GM19463 (cell line): ENCODE measurements at regions not wholly inside any gene's neighbourhood (a gene's known extent, or its start where the extent isn't known, plus 50 kb on each side); places are given as distances from the start of the nearest gene placed in this dataset.

Source experiments
- ATAC-seq: cut with Tn5 transposase; IDR thresholded peaks from one replicate; pipeline ENCODE4 v1.9.1; 2021; ENCODE audit warnings: mild to moderate bottlenecking, moderate library complexity; ENCODE audit not compliant: unreplicated experiment

GRCh38 chr12:127078577-127079350 lies 1188.2 kb upstream of the TMEM132C start:
- ATAC-seq = no peak

- ATAC-seq = no peak
Measured at GRCh38 chr12:127079636-127080035, 1187.3 kb upstream of the TMEM132C start.

- no peak for ATAC-seq
Measured at GRCh38 chr12:127081058-127081457, 1185.9 kb upstream of the TMEM132C start.

GRCh38 chr12:127083008-127083949 lies 1183.7 kb upstream of the TMEM132C start:
- ATAC-seq = peak; percentile 98

GRCh38 chr12:127101076-127101475 lies 1165.9 kb upstream of the TMEM132C start:
- ATAC-seq = no peak

- ATAC-seq = no peak
Measured at GRCh38 chr12:127106041-127106440, 1160.9 kb upstream of the TMEM132C start.

GRCh38 chr12:127106697-127107096 lies 1160.3 kb upstream of the TMEM132C start:
- no peak for ATAC-seq

- ATAC-seq = peak; percentile 52
Measured at GRCh38 chr12:127107744-127108143, 1159.2 kb upstream of the TMEM132C start.

GRCh38 chr12:127108360-127109215 lies 1158.4 kb upstream of the TMEM132C start:
- ATAC-seq = peak; percentile 84

- ATAC-seq = no peak
Measured at GRCh38 chr12:127113945-127114344, 1153.0 kb upstream of the TMEM132C start.

- ATAC-seq = peak; percentile 55
Measured at GRCh38 chr12:127115468-127116035, 1151.4 kb upstream of the TMEM132C start.

GRCh38 chr12:127118251-127118650 lies 1148.7 kb upstream of the TMEM132C start:
- ATAC-seq = no peak

GRCh38 chr12:127119600-127120140 lies 1147.3 kb upstream of the TMEM132C start:
- ATAC-seq = no peak

GRCh38 chr12:127120851-127121250 lies 1146.1 kb upstream of the TMEM132C start:
- ATAC-seq = no peak

- ATAC-seq = no peak
Measured at GRCh38 chr12:127121494-127122084, 1145.4 kb upstream of the TMEM132C start.

- ATAC-seq = peak; percentile 85
Measured at GRCh38 chr12:127125607-127126259, 1141.2 kb upstream of the TMEM132C start.

GRCh38 chr12:127126260-127126628 lies 1140.7 kb upstream of the TMEM132C start:
- ATAC-seq = peak; percentile 21

GRCh38 chr12:127127897-127128296 lies 1139.1 kb upstream of the TMEM132C start:
- ATAC-seq = no peak

GRCh38 chr12:127130506-127131124 lies 1136.4 kb upstream of the TMEM132C start:
- no peak for ATAC-seq
